Testis (tissue), 2 donors: ENCODE measurements at regions not wholly inside any gene's neighbourhood (a gene's known extent, or its start where the extent isn't known, plus 50 kb on each side); places are given as distances from the start of the nearest gene placed in this dataset.

Source experiments
- CTCF ChIP-seq, 3 experiments: fragments of 450-650 bp in 2 of 3; fragments of 200-600 bp in 1 of 3; sonication (generic) in 1 of 3; IDR thresholded peaks; one replicate each; pipeline ENCODE4 v1.5.1; 2016 to 2019; ENCODE audit warnings: antibody characterized with exemption in 3 of 3, mild to moderate bottlenecking in 2 of 3, moderate library complexity in 1 of 3
- POLR2A ChIP-seq: fragments of 450-650 bp; IDR thresholded peaks from one replicate; pipeline ENCODE4 v1.6.1; 2017; ENCODE audit warnings: antibody characterized with exemption, mild to moderate bottlenecking, moderate library complexity

- no peak for TF ChIP-seq CTCF (IDR thresholded peaks at IDR 0.05)
- TF ChIP-seq POLR2A = no peak
Measured at GRCh38 chr11:104372111-104372510, 208.2 kb upstream of the PDGFD start.
